ENCODE measurements at regions not wholly inside any gene's neighbourhood (a gene's known extent, or its start where the extent isn't known, plus 50 kb on each side); places are given as distances from the start of the nearest gene placed in this dataset.

- no peak overlapping the region for H3K27ac Mint-ChIP-seq
- no peaks in the 10 kb centered on the region for H3K27me3 ChIP-seq (ENCODE audit: insufficient read depth, low read length)
- no peak overlapping the region for H4K8ac ChIP-seq (replicated peaks; ENCODE audit: insufficient read length, low read depth, low read length)
- no peak overlapping the region for H3T11ph ChIP-seq (ENCODE audit: low read length)
- H3K18ac ChIP-seq (ENCODE audit: insufficient read length, low read depth, low read length): no peak overlapping the region
- H3K4me2 ChIP-seq (ENCODE audit: insufficient read depth, insufficient read length, low read length): no peak overlapping the region
- no peak overlapping the region for H4K91ac ChIP-seq (ENCODE audit: insufficient read length, low read depth, low read length)
- no peak for TF ChIP-seq CTCF (conservative IDR thresholded peaks at IDR 0.05)
- no peaks in the 10 kb centered on the region for H3K27me3 Mint-ChIP-seq (ENCODE audit: low read depth)
- H3K9me3 ChIP-seq (ENCODE audit: control insufficient read depth, low read depth, low read length): no peaks in the 10 kb centered on the region
- H3K23ac ChIP-seq (ENCODE audit: insufficient read length, low read depth, low read length): no peak overlapping the region
- no peak overlapping the region for H3K27ac ChIP-seq (ENCODE audit: insufficient read length, low read depth, low read length)
- H3K4ac ChIP-seq (ENCODE audit: low read depth, low read length): no peak overlapping the region
- H2AFZ ChIP-seq (ENCODE audit: low read length): no peak overlapping the region
- H3K9ac ChIP-seq (ENCODE audit: extremely low read depth, insufficient read length, low read length): no peak overlapping the region
- H2AK5ac ChIP-seq (ENCODE audit: insufficient read length, low read length): no peak overlapping the region
- no peak overlapping the region for H3K56ac ChIP-seq (ENCODE audit: insufficient read length, low read depth, low read length)
- no peaks in the 10 kb centered on the region for H4K20me1 ChIP-seq (ENCODE audit: control insufficient read depth, insufficient read depth, insufficient read length)
- no peak overlapping the region for H2BK15ac ChIP-seq (ENCODE audit: low read depth, low read length)
- H3K4me3 Mint-ChIP-seq: no peak overlapping the region
- H2BK12ac ChIP-seq (ENCODE audit: insufficient read length, low read depth, low read length): no peak overlapping the region
- H3K79me2 ChIP-seq (ENCODE audit: insufficient read depth, low read length): no peaks in the 10 kb centered on the region
- no peaks in the 10 kb centered on the region for H3K4me1 ChIP-seq (ENCODE audit: insufficient read depth, low read length)
- H3K36me3 Mint-ChIP-seq (ENCODE audit: insufficient read depth in 1 of 3, low read depth in 3 of 3): no peaks in the 10 kb centered on the region
- whole genome bisulfite sequencing (ENCODE audit: extremely low coverage, insufficient read length, low lambda C conversion rate): no CpG with 5 or more reads among the region's 5 CpGs
- no peaks in the 10 kb centered on the region for H3K23me2 ChIP-seq (ENCODE audit: insufficient read length, low read depth, low read length, poor library complexity, severe bottlenecking)
- no peaks in the 10 kb centered on the region for H3K79me1 ChIP-seq (ENCODE audit: insufficient read depth, low read depth, low read length, poor library complexity, severe bottlenecking)
- no peak overlapping the region for H2BK120ac ChIP-seq (ENCODE audit: low read depth, low read length, poor library complexity, severe bottlenecking)
- H4K5ac ChIP-seq (ENCODE audit: insufficient read length, low read depth, low read length): no peak overlapping the region
- no peaks in the 10 kb centered on the region for H3K9me3 Mint-ChIP-seq
- H2BK20ac ChIP-seq (ENCODE audit: low read depth, low read length, poor library complexity, severe bottlenecking): no peak overlapping the region
- no peak for DNase-seq
- no peak overlapping the region for H3K14ac ChIP-seq (ENCODE audit: insufficient read depth, low read length)
- no peak overlapping the region for H2BK5ac ChIP-seq (ENCODE audit: insufficient read length, low read length)
- H3K4me1 Mint-ChIP-seq: peaks cover 12 to 14% of the 10 kb centered on the region in 2 experiments
Observed at GRCh38 chr13:47407808-47408207, 511.0 kb upstream of the HTR2A start.

Measured in H9 (cell line).